Activated CD4-positive, alpha-beta T cell treated with anti-CD3 and anti-CD28 coated beads, Interleukin-2, amount 10 ng/mL, durations not matched to agents 7 days and 5 days (primary cell): ENCODE measurements at regions not wholly inside any gene's neighbourhood (a gene's known extent, or its start where the extent isn't known, plus 50 kb on each side); places are given as distances from the start of the nearest gene placed in this dataset.
"Not testable (repeated sequence)": the region's sequence is repeated elsewhere in the genome, so short reads cannot be mapped to it uniquely, and the experiment has no call there.

Experiments used
- CTCF ChIA-PET: fragments of 350-600 bp; sonication (Branson Sonifier 250); formaldehyde crosslinking; loops from one replicate; lab custom pipeline; 2021; ENCODE audit warnings: antibody characterized with exemption; lab: Charles Lee
- POLR2A ChIA-PET: fragments of 350-600 bp; sonication (Branson Sonifier 250); formaldehyde crosslinking; loops from one replicate; lab custom pipeline; 2021; ENCODE audit warnings: antibody characterized with exemption; lab: Charles Lee
- DNase-seq: peaks from one replicate; pipeline ENCODE4 v3.0.0-alpha.2; 2020
- H3K27ac Mint-ChIP-seq: one replicate; pipeline ENCODE4 v1.8.0; 2021; ENCODE audit warnings: mild to moderate bottlenecking, moderate library complexity, mixed read lengths
- H3K27me3 Mint-ChIP-seq: one replicate; pipeline ENCODE4 v1.8.0; 2021; ENCODE audit warnings: mixed read lengths
- H3K36me3 Mint-ChIP-seq: one replicate; pipeline ENCODE4 v1.8.0; 2021; ENCODE audit warnings: low read depth, mixed read lengths
- H3K4me1 Mint-ChIP-seq: one replicate; pipeline ENCODE4 v1.8.0; 2021; ENCODE audit warnings: mixed read lengths
- H3K4me3 Mint-ChIP-seq: one replicate; pipeline ENCODE4 v1.8.0; 2021; ENCODE audit warnings: mild to moderate bottlenecking, moderate library complexity, mixed read lengths
- H3K9me3 Mint-ChIP-seq: one replicate; pipeline ENCODE4 v1.8.0; 2021; ENCODE audit warnings: mixed read lengths

DNA sequence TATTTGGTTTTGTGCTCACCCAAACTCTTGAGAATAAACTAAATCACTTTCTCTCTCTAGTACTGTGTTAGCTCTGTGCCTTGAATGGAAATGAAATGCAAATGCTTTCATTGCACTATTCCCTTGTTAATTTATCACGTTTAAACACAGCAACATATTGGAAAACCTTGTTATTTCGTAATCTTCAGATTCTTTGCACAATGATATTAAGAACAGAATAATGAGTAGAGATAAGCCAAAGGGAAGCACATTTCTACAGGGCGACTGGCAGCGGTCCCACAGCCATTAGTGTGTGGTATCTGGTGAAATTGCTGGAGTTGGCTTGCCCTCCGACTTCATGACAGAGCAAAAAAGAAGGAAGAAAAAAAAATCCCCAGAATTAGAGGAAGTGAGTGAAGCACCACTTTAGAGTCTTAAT, 166.1 kb upstream of the E2F7 start:
- ChIA-PET POLR2A (no interaction called here), CTCF (no interaction called here)
- Mint-ChIP-seq H3K27ac (no peak overlapping the region), H3K27me3 (no peaks in the 10 kb centered on the region), H3K9me3 (no peaks in the 10 kb centered on the region), H3K4me1 (no peaks in the 10 kb centered on the region), H3K36me3 (no peaks in the 10 kb centered on the region), H3K4me3 (no peak overlapping the region)
- DNase-seq, result no peak

DNA sequence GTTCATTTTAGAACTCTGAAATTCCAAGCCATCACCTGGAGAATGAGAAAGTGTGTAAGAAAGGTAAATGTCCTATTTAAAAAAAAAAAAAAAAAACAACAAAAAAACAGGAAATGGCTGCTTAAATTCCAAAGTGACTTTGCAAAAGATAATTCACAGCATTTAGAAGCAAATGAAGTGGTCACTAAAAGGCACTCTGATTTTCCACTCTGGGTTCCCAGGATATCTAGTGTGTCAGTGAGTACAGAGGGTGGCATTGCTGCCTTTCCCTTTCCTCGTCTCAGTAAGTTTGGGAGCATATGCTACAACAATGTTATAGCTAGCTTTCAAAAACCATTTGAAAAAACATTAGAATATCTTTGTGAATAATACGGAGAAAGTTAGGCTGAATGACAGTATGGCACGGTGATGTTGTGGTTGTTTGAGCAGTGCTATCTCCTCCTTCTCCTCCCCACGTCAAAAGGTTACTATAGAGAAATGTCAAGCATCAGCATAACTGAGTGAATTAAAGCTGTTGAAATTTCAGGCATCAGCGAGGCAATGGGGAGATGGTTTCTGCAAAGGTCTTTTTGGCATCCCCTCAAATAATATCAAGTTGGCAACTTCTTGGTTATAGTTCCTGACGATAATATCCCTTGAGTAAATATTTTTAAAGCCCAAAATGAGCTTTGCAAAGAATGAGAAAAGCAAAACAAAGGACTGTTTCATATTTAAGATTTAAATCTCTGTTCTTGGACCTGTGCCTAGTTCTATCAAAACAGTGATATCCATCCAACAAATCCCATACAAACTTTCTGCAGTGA, 164.5 kb upstream of the E2F7 start:
- no peaks in the 10 kb centered on the region for H3K27me3 Mint-ChIP-seq
- H3K27ac Mint-ChIP-seq, result no peak overlapping the region
- DNase-seq, result no peak
- H3K36me3 Mint-ChIP-seq, result no peaks in the 10 kb centered on the region
- H3K4me1 Mint-ChIP-seq, result no peaks in the 10 kb centered on the region
- H3K4me3 Mint-ChIP-seq, result no peak overlapping the region
- ChIA-PET POLR2A (no interaction called here), CTCF (no interaction called here)
- no peaks in the 10 kb centered on the region for H3K9me3 Mint-ChIP-seq

DNA sequence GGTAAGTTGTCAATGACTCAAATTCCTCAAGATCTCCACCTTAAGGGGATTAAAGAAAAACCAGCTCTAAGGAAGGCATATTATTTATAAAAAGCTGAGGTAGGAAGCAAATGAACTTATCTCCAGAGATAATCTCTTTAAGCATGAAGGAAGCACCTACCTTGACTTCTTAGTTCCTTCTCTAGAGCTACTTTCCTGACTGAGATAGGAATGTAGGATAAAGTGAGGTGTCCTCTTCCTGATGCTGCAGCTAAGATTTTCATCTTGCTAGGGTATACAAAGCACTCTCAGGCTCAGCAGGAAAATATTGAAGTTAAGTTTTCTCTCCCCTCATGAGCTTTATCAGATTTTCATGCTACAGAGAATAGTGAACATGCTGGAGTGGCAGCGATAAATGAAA, 163.0 kb upstream of the E2F7 start:
- Mint-ChIP-seq H3K9me3 (no peaks in the 10 kb centered on the region), H3K27me3 (no peaks in the 10 kb centered on the region), H3K27ac (no peak overlapping the region), H3K4me1 (no peaks in the 10 kb centered on the region), H3K4me3 (no peak overlapping the region), H3K36me3 (no peaks in the 10 kb centered on the region)
- CTCF ChIA-PET, result no interaction called here
- DNase-seq, result no peak
- POLR2A ChIA-PET, result no interaction called here

DNA sequence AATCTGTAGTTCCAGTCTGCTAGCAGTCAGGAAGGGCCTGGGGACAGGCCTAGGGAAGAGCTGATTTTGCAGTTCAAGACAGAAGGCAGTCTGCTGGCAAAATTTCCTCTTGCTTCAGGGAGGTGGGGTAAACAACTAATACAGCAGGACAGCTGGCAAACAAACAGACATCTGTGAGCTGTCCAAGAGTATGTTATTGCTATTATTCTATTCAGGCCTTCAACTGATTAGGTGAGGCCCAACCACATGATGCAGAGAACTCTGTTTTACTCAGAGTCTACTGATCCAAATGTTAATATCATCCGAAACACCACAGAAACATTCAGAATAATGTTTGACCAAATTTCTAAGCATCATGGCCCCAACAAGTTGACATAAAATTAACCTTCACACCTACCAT, 161.0 kb upstream of the E2F7 start:
- Mint-ChIP-seq H3K4me3 (no peak overlapping the region), H3K36me3 (no peaks in the 10 kb centered on the region), H3K9me3 (no peaks in the 10 kb centered on the region), H3K27ac (no peak overlapping the region), H3K27me3 (no peaks in the 10 kb centered on the region), H3K4me1 (no peaks in the 10 kb centered on the region)
- no peak for DNase-seq
- POLR2A ChIA-PET, result no interaction called here
- CTCF ChIA-PET, result no interaction called here

DNA sequence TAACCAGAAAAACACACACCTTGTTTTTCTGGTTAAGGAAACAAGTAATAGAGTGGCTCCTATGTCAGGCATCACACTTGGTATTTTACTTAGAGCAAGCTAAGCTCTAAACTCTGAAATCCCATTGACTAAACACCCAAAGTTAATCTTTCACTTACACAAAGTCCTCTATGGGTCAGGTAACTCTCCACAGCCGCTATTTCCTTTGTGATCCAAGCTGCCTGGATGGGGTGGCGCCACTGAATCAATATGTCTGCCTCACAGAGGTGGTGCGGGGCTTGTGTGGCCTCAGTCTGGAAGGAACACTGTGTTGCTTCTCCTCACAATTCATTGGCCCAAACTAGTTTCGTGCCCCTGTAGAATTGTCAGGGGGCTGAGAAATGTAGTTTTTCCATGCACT, 160.0 kb upstream of the E2F7 start:
- ChIA-PET POLR2A (no interaction called here), CTCF (no interaction called here)
- Mint-ChIP-seq H3K36me3 (no peaks in the 10 kb centered on the region), H3K27ac (no peak overlapping the region), H3K4me3 (no peak overlapping the region), H3K4me1 (no peaks in the 10 kb centered on the region), H3K9me3 (no peaks in the 10 kb centered on the region), H3K27me3 (no peaks in the 10 kb centered on the region)
- no peak for DNase-seq

DNA sequence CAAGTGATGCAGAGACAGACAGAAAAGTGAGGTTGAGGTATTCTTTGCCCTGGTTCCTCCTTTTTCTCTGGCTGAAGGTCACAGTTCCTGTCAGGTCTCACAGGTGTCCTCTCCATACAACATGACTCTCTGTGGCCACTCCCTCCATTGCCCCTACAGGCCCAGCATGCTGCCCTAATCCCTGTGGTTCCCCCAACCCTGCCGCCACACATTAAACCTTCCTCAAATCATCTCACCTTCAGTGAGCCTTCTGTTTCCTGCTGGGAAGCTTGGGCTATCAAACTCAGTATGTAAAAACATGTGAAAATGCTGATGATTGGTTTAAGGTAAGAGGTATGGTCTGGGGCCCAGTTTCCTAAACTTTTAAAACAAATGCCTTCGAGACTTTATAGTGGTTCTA, 159.0 kb upstream of the E2F7 start:
- Mint-ChIP-seq H3K9me3 (no peaks in the 10 kb centered on the region), H3K36me3 (no peaks in the 10 kb centered on the region), H3K27ac (no peak overlapping the region), H3K4me3 (no peak overlapping the region), H3K27me3 (no peaks in the 10 kb centered on the region), H3K4me1 (no peaks in the 10 kb centered on the region)
- POLR2A ChIA-PET, result no interaction called here
- DNase-seq, result no peak
- CTCF ChIA-PET, result interaction anchor here (0.6 kb wide), 1 partner anchor 10 kb away, joined by 3 read pairs; no protein-coding TSS in a partner anchor

DNA sequence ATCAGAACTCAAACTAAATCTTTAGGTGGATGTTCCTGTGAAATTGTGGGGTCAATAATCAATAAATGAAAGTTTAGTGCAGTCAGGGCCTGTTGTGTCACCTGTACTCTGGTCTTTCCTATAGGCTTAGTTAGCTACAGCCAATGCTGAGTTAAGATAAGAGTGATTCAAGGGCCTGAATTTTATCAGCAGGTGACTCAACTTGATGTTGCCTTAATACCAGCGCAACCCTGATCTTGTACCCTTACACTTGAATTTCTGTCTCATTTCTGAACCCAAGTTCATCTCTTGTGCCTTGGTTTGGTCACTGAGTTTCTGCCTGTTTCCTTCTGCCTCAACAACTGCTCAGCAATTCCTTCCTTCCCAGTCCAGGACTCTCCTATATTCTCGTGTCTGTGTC, 157.0 kb upstream of the E2F7 start:
- H3K27ac Mint-ChIP-seq, result no peak overlapping the region
- DNase-seq, result no peak
- ChIA-PET POLR2A (no interaction called here), CTCF (no interaction called here)
- H3K4me3 Mint-ChIP-seq, result no peak overlapping the region
- H3K27me3 Mint-ChIP-seq, result no peaks in the 10 kb centered on the region
- H3K4me1 Mint-ChIP-seq, result no peaks in the 10 kb centered on the region
- no peaks in the 10 kb centered on the region for H3K9me3 Mint-ChIP-seq
- H3K36me3 Mint-ChIP-seq, result no peaks in the 10 kb centered on the region

DNA sequence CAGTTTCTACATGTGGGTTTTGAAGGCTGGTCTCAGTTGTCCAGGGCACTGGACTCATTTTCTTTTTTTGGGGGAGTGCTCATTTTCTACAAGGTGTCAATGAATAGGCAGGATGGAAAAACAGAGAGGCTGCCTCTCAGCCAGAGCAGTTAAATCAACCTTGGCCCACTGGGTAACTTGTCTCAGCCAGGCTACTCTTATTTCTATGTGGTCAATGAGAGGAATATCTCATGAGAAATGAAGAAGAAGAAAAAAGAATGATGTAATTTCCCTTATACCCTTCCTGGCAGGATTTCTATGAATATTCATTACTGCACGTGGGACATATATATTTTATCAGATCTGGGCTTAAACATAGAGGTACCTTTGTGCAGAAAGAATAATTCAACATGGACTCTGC, 155.2 kb upstream of the E2F7 start:
- no peak for DNase-seq
- Mint-ChIP-seq H3K4me3 (no peak overlapping the region), H3K27me3 (no peaks in the 10 kb centered on the region), H3K4me1 (no peaks in the 10 kb centered on the region), H3K9me3 (no peaks in the 10 kb centered on the region), H3K36me3 (no peaks in the 10 kb centered on the region), H3K27ac (no peak overlapping the region)
- POLR2A ChIA-PET, result no interaction called here
- CTCF ChIA-PET, result no interaction called here

DNA sequence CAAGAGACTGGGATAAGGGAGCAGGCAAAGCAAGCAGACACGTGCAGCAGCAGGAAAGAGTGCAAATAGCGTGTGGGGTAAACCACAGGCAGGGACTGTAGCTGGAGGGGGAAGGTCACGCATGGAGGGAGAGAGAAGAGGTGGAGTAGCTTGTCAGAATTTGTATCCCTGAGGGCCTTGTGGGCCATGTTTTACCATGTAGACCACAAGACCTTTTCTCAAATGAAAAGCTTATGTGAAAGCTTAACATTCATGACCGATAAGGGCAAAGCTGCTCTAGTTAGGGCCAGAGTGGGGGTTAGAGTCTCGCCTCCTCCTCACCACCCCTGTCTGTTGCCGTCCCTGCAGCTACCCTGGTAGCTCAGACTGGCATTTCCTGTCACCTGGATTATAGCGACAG, 152.9 kb upstream of the E2F7 start:
- Mint-ChIP-seq H3K36me3 (no peaks in the 10 kb centered on the region), H3K27ac (no peak overlapping the region), H3K27me3 (no peaks in the 10 kb centered on the region)

DNA sequence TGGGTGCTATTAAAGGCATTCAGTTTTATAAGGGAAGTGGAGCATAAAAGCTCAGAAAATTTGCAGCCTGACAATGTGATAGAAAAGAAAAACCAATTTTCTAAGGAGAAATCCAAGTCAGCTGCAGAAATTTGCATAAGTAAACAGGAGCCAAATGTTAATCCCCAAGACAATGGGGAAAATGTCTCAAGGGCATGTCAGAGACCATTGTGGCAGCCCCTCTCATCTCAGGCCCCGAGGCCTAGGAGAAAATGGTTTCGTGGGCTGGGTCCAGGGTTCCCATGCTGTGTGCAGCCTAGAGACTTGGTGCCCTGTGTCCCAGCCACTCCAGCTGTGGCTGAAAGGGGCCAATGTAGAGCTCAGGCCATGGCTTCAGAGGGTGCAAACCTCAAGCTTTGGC, 150.8 kb upstream of the E2F7 start:
- POLR2A ChIA-PET, result not testable (repeated sequence)

More for the DNA sequence above, 152.9 kb upstream of the E2F7 start:
- ChIA-PET POLR2A (no interaction called here), CTCF (no interaction called here)
- Mint-ChIP-seq H3K9me3 (no peaks in the 10 kb centered on the region), H3K4me3 (no peak overlapping the region), H3K4me1 (no peaks in the 10 kb centered on the region)
- DNase-seq, result no peak

DNA sequence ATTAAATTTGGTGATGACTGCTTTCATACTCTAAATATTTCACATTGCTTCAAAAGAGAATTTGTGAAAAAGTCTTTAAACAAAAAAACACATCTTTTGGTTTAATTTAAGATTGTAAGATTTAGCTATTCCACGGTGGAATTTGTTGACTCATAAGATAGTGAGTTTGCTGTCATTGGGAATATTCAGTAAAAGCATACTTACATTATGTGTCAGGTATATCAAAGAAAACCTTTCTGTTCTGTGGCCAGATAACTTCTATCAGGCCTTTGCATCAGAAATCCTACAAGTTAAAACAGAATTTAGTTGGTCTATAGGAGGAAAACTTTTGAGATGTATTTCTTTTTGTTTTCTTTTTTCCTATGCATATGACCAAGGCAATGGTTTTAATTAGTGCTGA, 148.8 kb upstream of the E2F7 start:
- H3K27me3 Mint-ChIP-seq, result no peaks in the 10 kb centered on the region
- CTCF ChIA-PET, result no interaction called here
- H3K4me3 Mint-ChIP-seq, result no peak overlapping the region
- POLR2A ChIA-PET, result no interaction called here
- H3K27ac Mint-ChIP-seq, result no peak overlapping the region
- DNase-seq, result no peak
- no peaks in the 10 kb centered on the region for H3K36me3 Mint-ChIP-seq
- no peaks in the 10 kb centered on the region for H3K4me1 Mint-ChIP-seq
- peaks cover 7% of the 10 kb centered on the region for H3K9me3 Mint-ChIP-seq

More for the DNA sequence above, 150.8 kb upstream of the E2F7 start:
- H3K36me3 Mint-ChIP-seq, DNase-seq, H3K27ac Mint-ChIP-seq, CTCF ChIA-PET, H3K4me3 Mint-ChIP-seq, H3K9me3 Mint-ChIP-seq, H3K4me1 Mint-ChIP-seq, H3K27me3 Mint-ChIP-seq: not testable (repeated sequence)

DNA sequence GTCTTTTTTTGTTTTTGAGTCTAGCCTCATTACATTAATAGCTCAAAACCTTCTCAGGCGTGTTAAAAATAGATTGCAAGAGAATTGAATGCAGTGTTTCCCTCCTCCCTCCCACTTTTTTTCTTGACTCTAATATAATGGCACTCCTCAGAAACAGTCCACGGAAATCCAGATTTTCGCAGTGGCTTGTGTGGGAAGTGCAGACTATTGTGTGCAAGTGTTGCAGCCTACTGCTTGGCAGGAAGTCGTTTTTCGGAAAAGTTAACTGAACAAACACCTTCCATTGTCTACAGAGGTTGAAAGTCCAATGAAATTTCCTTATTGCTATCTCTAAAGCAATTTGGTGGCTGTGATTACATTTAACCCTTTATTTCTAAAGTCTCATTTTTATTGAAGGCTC, 147.9 kb upstream of the E2F7 start:
- POLR2A ChIA-PET, result no interaction called here
- Mint-ChIP-seq H3K4me3 (no peak overlapping the region), H3K27ac (no peak overlapping the region), H3K36me3 (no peaks in the 10 kb centered on the region), H3K4me1 (no peaks in the 10 kb centered on the region), H3K27me3 (no peaks in the 10 kb centered on the region), H3K9me3 (peaks cover 7% of the 10 kb centered on the region)
- DNase-seq, result no peak
- CTCF ChIA-PET, result interaction anchor here (1.0 kb wide), 1 partner anchor 27 kb away, joined by 5 read pairs; no protein-coding TSS in a partner anchor

DNA sequence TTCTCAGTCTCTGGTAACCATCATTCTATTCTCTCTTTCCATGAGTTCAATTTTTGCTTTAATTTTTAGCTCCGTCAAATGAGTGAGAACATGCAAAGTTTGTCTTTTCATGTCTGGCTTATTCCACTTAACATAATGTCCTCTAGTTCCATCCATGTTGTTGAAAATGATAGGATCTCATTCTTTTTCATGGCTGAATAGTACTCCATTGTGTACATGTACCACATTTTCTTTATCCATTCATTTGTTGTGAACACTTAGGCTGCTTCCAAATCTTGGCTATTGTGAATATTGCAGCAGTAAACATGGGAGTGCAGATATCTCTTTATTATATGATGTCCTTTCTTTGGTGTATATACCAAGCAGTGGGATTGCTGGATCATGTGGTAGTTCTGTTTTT, 145.4 kb upstream of the E2F7 start:
- peaks cover 7% of the 10 kb centered on the region for H3K9me3 Mint-ChIP-seq
- ChIA-PET POLR2A (no interaction called here), CTCF (no interaction called here)
- H3K36me3 Mint-ChIP-seq, result no peaks in the 10 kb centered on the region
- H3K27ac Mint-ChIP-seq, result no peak overlapping the region
- no peak overlapping the region for H3K4me3 Mint-ChIP-seq
- no peaks in the 10 kb centered on the region for H3K4me1 Mint-ChIP-seq
- no peak for DNase-seq
- no peaks in the 10 kb centered on the region for H3K27me3 Mint-ChIP-seq

DNA sequence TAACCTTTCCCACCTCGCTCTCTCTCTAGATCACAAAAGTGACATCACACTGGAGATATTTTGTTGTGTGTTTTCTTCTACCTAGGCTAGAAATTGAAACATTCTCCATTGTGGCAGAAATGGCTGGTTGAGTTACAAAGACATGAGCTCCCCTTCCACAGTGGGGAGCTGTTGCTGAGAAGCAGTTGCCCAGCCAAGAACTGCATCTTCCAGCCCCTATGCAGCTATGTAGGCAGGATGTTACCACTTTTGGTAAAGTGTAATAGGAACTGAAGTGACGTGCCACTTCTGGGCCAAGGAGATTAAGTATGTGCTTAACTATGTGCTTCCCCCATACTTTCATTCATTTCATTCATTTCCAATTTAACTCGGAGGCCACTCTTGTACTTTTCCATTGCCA, 138.7 kb upstream of the E2F7 start:
- ChIA-PET POLR2A (no interaction called here), CTCF (no interaction called here)
- DNase-seq, result no peak

More for the DNA sequence above, 138.7 kb upstream of the E2F7 start:
- no peak overlapping the region for H3K4me3 Mint-ChIP-seq
- H3K27me3 Mint-ChIP-seq, result no peaks in the 10 kb centered on the region
- H3K9me3 Mint-ChIP-seq, result no peaks in the 10 kb centered on the region
- no peak overlapping the region for H3K27ac Mint-ChIP-seq
- H3K4me1 Mint-ChIP-seq, result no peaks in the 10 kb centered on the region
- H3K36me3 Mint-ChIP-seq, result no peaks in the 10 kb centered on the region
